Hematopoietic multipotent progenitor cell treated with erythropoietin and hydrocortisone succinate and interleukin-3 and kit ligand, for 15 days (in vitro differentiated cells): ENCODE measurements at regions not wholly inside any gene's neighbourhood (a gene's known extent, or its start where the extent isn't known, plus 50 kb on each side); places are given as distances from the start of the nearest gene placed in this dataset.
"Not testable (repeated sequence)": the region's sequence is repeated elsewhere in the genome, so short reads cannot be mapped to it uniquely, and the experiment has no call there.

Experiments
- DNase-seq: peaks from one replicate; pipeline ENCODE4 v3.0.0-alpha.2; 2015; ENCODE audit warnings: low spot score

DNA sequence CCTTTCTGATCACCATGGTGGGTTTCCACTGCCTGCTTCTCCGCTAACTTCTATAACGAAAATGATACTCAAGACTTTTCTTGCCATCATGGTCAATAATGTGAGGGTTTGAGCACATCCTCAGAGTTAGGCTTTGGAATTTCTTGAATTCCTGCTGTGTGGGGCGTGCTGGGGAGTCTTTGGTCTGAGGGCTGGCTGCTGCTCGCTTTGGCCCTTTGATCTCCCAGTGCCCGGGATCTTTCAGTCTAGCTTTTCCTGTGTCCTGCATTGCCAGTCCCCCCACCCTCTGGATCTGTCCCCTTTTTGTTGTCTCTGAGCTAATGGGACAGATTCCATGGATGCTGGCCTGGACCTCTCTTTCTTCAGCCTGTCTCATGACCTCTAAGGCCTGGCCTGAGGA is 182.6 kb downstream of the NPIPA7 start:
- DNase-seq, result not testable (repeated sequence)

DNA sequence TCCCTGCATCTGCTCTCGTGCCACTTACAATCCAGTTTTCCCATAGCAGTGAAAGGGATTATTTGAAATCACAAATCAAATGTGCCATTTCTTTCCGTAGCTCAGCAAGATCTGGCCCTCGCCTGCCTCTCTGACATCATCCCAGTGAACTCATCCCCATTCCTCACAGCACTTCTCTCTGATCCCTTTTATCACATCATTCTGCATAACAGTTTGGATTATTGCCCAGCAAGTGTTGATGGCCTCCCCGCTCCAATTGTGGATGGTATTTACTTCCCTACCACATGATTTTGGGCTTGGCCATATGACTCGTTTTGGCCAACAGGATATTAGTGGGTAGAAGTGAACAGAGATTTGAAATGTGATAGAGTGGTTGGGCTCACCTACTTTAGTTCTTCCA is 185.0 kb downstream of the NPIPA7 start:
- DNase-seq, result not testable (repeated sequence)

DNA sequence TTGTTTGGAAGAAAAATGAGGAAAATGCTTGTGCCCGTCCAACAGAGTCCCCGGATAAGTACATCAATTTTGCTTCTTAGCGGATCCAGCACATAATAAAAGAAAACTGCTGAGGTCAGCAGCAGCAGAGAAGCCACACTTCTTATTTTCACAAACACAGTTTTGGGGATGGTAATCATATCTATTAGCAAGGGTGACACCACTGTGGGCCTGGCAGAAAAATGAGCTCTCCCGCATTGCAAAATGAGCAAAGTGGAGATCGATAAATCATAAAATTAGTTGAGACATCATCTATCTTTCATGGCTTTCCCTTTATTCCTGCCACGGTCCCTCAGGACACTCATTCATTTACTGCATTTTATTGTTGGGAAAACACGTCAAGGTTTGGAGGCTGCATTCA is 186.4 kb downstream of the NPIPA7 start:
- not testable (repeated sequence) for DNase-seq

DNA sequence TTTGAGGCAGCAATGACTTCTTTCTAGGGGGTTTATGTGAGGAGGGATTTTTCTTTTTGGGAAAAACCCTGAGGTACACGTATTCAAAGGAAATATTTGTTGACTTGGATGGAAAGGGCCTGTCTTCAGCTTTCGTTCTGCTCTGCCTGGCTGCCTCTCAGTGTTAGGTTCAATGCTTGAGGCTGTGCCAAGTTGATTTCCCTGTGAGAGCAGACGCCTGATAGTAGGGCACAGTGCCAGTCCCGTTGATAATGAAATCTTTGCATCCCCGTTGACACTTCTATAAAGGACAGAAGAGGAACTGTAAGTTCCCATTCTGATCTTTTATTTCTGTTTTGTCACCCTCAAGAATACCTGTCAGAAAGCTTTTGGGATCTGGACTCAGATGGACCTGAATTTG is 191.1 kb downstream of the NPIPA7 start:
- peak; percentile 12 for DNase-seq

DNA sequence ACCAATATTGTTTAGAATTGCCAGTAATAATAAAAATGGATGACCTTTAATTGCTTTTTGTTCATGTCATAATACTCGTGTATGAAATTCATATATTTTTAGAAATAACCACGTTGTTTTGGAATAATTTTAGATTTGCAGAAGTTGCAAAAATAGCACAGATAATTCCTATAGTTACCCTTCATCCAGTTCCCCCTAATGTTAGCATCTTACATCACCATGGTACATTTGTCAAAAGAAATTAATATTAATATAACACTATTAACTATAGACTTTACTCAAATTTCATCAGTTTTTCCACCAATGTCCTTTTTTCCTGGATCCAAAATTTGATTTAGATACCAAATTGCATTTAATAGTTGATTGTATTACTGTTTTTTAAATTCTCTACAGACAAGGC is 191.9 kb downstream of the NPIPA7 start:
- DNase-seq, result not testable (repeated sequence)

DNA sequence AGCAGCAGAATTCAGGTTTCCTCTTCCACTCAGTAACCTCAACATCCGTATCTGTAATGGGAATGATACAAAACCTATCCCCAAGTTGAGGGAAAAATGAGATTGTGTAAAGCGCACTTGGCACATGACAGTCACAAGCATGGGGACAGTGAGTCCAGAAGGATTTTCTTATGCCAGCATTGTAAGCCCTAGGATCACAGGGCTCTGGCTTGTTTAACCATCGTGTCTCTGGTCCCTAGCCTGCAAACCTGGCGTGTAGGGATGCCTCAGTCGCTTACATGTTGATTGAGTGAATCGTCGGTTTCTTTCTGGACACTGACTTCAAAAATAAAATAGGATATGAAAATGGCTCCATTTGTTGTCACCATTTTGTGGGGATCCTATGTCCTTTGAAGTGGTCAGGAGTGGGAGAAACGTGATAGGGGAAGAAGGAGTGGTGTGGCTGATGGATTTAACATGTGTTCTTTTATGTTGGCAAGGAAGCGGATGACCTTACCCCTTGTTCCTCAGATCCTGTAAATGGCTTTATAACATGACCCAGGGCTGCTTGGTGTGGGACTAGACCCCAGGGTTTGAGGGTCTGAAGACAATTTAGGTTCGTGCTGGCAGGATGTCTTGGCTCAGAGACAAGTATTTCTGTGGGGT is 193.3 kb downstream of the NPIPA7 start:
- not testable (repeated sequence) for DNase-seq

DNA sequence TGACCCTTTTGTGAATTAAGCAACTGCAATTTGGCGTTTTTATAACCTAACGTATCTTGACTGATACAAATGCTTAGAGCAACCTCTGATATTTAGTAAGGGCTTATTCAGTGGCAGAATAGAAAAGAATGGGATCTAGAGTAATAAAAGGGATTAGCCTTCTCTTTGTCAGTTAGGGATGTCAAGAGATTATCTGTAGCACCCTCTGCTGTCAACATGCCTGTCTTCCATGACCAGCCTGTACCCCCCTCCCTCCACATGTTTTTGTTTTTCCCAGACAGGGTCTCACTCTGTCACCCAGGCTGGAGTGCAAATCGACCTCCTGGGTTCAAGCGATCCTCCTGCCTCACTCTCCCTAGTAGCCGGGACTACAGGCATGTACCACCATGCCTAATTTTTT is 198.1 kb downstream of the NPIPA7 start:
- not testable (repeated sequence) for DNase-seq

DNA sequence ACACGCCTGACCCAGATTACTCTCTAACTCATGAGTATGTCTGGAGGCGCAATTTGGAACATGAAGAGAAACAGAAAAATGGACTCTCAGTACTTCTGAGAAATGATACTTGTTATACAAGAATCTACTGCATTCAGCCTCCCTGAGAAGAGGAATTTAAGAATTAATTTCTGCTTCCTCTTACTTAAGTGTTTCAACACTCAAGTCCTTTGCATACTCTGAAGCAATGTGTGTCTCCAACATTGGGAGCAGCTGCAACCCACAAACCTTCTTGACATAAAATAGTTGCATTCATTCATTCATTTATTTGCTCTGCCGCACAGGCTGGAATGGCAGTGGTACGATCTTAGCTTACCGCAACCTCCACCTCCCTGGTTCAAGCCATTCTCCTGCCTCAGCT is 199.8 kb downstream of the NPIPA7 start:
- DNase-seq, result no peak

DNA sequence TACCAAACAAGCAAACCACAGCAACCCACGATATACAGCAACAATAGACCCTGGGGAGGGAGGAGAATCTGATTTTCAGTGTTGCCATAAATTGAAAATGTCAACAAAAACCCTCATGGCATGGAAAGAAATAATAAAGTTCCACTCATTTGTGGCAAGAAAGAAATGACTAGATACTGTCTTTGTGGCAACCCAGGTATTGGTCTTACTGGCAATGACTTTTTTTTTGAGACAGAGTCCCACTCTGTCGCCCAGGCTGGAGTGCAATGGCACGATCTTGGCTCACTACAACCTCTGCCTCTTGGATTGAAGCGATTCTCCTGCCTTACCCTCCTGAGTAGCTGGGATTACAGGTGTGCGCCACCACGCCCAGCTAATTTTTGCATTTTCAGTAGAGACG is 204.0 kb downstream of the NPIPA7 start:
- DNase-seq, result not testable (repeated sequence)

DNA sequence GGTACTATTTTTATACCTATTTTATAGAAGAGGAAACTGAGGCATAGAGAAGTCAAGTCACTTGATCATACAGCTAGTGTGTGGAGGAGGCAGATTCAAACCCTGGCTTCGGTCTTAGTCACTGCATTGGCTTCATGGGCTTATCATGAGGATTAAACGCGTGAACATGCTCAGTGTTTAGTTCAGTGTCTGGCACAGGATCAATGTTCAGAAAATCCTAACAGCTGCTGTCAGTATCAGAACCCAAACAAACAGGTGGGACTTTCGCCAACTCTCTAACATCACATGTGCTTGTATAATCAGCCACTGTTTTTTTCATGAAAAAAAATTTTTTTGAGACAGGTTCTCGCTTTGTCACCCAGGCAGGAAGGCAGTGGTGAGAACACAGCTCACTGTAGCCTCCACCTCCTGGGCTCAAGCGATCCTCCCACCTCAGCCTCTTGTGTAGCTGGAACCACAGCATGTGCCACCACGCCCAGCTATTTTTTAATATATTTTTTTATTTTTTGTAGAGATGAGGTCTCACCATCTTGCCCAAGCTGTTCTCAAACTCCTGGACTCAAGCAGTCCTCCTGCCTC is 207.2 kb downstream of the NPIPA7 start:
- DNase-seq, result peak; percentile 61

DNA sequence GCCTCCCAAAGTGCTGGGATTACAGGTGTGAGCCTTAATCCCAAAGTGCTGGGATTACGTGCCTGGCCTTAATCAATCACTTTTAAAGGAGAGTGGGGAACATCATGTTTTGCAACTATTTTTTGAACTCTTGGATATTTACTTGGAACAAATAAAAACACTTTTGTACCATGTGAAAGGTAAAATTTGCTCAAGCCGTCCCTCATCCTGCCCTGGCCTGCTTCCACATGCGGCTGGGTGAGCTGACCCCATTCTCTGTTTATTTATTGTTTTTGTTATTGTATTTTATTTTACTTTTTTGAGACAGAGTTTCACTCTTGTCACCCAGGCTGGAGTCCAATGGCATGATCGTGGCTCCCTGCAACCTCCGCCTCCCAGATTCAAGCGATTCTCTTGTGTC is 208.0 kb downstream of the NPIPA7 start:
- DNase-seq, result not testable (repeated sequence)

DNA sequence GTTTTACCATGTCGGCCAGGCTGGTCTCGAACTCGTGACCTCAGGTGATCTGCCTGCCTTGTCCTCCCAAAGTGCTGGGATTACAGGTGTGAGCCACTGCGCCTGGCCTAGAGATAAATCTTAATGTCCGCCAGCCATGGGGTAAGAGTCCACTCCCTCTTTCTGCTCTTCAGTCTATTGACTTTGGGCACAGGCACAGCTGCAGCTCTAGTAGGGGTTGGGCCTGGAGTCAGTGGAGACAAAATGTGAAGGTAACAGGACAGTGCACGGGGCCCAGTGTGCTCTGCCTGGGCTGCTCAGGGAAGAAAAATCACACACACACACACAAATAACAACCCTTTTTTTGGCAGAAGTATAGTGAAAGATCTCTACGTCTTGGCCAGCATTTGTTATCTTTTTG is 209.5 kb downstream of the NPIPA7 start:
- DNase-seq, result not testable (repeated sequence)

DNA sequence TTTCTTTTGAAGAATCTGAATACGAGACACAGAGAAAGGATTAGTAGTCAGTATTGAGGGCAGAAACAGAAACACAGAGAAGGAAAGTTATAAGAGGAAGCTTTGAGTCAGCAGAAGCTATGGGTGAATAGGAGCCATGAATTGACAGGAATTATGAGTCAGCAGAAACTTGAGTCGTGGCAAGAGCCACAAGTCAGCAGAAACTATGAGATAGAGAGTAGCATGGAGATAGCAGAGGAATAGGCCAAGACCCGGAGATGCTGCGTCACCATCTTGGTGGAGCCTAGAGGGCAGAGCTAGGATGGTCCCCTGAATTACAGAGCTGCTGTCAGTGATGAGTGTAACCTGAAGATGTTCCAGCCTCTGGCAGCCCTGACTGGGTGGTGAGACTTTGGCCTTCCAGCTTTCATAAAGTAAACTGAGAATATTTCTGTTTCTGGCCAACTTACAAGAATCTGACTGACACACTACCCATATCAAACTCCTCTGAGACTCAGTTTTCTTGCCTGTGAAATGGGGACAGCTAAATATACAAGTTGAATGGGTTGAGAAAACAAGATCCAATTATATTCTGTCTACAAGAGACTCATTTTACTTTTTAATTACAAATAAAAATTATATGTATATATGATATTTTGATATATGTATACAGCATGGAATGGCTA is 211.8 kb downstream of the NPIPA7 start:
- DNase-seq, result peak; percentile 34

DNA sequence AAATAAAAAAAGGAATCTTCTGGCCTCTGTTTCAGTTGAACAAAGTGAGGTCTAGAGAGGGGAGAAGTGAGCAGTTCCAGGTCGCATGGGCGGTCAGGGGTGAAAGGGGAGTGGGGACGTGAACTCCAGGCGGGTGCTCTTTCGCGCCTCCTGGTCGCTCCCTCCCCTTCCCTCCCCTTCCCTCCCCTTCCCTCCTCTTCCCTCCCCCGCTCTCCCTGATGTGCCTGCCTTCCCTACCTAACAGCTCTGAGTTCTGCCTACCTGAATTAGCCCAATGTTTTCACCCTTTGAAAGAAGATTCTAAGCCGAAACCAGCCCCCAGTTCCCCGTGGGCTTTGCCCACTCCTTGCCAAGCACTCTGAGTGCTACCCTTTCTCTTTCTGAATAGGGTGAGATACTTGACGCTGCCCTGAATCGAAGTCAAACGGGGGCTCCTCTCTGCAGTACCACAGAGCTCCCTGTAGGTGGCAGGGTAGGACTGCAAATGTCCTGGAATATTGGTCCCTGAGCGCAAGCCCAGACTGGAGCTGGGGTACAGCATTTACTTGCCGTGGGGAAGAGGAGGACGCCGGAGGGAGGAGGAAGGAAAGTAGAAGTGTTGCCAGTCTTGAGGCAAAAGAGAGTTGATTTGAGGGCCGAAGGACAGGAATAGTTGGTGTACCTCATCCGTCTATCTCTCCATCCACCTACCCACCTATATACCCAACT is 214.4 kb downstream of the NPIPA7 start:
- peak; percentile 7 for DNase-seq

DNA sequence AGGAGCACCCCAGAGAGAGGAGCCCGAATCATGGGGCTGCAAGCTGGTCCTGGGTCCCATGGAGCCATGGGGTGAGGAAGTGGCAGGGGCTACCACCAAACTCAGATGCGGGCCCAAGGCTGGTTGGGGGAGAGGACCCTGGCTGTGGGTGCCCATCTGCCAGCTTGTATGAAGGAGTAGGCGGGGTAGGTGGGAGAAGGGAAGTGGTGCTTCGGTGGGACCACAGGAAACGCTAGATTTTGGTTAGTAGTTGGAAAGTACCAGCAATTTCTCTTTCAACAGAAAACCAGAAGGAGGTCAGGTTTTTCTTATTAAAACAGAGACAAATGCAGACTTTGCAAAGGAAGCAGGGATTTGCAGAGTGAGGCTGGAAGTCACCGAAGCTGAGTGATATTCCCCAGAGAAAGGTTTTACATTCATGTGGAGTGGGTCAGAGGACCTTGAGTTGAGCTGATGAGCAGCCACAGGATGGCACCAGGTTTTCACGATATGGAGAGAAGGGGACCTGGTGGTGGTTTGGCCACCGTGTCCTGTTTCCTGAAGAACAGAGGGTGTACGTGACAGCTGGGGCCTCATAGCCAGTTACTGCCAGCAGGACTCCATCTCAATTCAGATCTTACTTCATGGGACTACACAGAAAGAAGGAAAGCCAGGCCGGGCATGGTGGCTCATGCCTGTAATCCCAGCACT is 216.2 kb downstream of the NPIPA7 start:
- DNase-seq, result not testable (repeated sequence)

DNA sequence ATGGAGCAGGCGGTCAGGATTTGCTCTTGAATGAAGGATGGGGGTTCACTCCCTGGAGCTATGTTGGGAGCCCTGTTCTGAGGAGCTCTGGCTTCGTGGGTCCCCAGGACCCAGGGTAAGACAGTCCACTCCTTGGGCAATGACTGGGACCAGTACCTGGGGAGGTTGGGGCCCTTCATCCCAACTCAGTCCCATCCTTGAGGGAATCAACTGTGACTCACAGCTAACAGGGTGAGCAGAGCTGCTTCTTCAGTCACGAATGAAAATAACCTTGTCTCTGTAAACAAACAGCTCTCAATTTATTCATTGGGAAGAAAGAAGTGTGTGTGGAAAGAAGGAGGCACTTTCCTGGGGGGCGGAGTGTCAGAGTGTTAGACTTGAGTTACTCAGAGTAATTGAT is 222.3 kb downstream of the NPIPA7 start:
- DNase-seq, result not testable (repeated sequence)

DNA sequence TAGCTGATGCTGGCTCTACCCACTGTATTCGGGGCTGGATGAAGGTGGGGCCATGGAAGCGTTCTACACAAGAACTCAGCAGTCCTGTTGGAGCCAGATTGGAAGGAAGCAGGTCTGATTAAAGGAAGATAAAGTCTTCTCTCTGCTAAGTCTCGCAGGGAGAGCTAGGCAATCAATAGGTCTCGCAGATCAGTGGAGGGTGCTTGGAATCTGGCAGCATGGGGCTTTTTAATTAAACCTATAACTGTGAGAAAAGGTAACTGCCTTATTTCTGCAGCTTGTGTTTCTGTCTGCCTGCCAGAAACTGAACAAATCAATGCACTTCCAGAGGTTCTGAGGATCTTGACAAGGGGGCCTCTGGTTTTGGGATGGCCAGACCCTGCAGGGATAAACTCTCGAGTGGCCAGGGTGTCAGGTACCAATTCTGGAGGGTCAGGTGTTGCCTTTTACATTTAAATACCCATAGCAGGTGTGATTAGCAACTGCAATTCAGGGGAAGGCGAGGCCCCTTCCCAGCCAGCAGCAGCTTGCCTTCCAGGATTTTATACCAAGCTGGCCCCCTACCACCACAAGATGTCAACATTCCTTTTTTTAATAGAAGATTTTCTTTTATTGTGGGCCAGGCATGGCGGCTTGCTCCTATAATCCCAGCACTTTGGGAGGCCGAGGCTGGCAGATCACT is 228.6 kb downstream of the NPIPA7 start:
- DNase-seq, result not testable (repeated sequence)

DNA sequence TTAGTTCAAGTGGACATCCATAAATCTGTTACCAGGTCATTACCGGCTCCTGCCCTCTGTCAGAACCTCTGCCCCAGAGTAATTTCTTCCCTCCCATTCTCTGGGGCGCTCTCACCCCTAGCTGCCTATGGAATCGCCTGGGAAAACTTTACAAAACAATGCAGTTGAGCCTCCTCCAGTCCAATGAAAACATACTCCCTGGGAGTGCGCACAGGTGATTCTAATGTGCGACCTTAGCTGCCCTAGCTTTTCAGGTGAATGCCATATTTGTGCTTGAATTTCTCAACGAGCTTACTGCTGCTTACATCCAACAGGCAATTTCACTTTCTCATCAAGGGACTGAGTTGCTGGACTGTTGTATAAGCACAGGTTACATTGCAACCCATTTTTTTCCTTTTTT is 230.7 kb downstream of the NPIPA7 start:
- DNase-seq, result not testable (repeated sequence)

DNA sequence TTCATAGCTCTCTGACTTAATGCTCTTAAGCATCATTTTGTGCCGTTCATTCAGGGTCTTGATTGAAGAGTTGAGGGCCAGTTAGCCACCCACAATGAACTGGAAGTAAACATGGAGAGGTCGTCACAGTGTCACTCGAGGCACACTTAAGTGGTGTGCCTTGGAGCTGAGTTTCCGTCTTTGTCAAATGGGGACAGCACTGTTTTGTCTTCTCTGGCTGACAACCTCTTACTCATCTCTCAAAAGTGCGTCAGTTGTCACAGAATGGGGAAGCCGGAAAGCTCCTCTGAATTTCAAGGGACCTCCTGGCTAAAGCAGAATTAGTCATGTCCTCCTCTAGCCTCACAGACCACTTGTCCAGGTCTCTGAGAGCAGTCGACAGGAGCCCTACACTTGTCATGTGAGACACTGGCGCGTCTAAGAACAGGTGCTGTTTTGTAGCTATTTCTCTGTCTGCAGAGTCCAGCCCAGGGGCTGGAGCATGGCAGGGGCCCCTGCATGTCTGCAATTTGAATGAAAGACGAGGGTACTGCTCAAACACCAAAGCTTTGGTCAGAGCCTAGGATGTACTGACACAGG is 231.5 kb downstream of the NPIPA7 start:
- DNase-seq, result not testable (repeated sequence)

DNA sequence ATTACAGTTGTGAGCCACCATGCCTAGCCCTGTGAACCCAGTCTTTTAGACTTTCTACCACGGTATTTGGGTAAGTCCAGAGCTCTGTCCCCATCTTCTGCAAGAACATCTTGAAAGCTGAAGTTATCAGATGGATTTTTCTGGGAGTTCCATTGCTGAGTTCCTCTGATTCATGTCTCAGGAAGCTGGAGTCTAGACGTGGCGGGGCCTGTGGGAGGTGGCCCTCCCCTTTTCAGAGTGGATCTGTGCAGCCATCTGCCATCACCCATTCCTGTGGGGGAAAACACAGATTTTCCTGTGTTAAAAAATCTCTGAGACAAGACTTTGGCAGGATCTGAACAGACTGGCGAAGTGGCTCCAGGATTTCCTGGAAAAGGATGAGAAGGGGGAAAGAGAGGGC is 234.3 kb downstream of the NPIPA7 start:
- not testable (repeated sequence) for DNase-seq

DNA sequence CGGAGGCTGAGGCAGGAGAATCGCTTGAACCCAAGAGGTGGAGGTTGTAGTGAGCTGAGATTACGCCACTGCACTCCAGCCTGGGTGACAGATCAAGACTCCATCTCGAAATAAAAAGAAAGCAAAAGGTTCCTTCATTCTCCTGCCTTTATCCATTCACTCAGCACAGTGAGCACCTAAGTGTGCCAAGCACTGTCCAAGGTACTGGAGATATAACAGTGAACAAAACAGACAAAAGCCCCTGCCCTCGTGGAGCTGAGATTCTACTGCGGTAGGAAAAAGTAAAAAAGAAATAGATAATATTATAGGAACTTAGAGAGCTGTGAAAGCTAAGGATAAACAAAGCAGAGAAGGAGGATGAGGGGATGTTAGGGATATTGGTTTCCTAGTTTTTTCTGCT is 235.5 kb downstream of the NPIPA7 start:
- not testable (repeated sequence) for DNase-seq
